GM06990 (cell line): ENCODE measurements at regions not wholly inside any gene's neighbourhood (a gene's known extent, or its start where the extent isn't known, plus 50 kb on each side); places are given as distances from the start of the nearest gene placed in this dataset.

Source experiments
- DNase-seq: peaks from one replicate; pipeline ENCODE4 v3.0.0-alpha.2; 2011; ENCODE audit not compliant: insufficient read length; ENCODE audit errors: extremely low read depth
- H3K27me3 ChIP-seq: replicated peaks from 2 replicates; pipeline ENCODE4 v1.6.0; 2011; ENCODE audit warnings: low read length; ENCODE audit not compliant: control insufficient read depth, insufficient read depth
- H3K36me3 ChIP-seq: 2 replicates; pipeline ENCODE4 v1.5.1; 2011; ENCODE audit warnings: low read length; ENCODE audit not compliant: control insufficient read depth, insufficient read depth
- H3K4me3 ChIP-seq: replicated peaks from 2 replicates; pipeline ENCODE4 v1.5.1; 2011; ENCODE audit warnings: low read depth, mild to moderate bottlenecking, control low read depth, low read length
- CTCF ChIP-seq: IDR thresholded peaks from 2 replicates; pipeline ENCODE4 v1.5.1; 2011; ENCODE audit warnings: low read length, control low read depth, mild to moderate bottlenecking, inconsistent platforms; ENCODE audit not compliant: insufficient read depth, poor library complexity, severe bottlenecking

GRCh38 chr14:37721976-37722659, 126.7 kb downstream of the TTC6 start:
- TF ChIP-seq CTCF: no peak
- H3K36me3 ChIP-seq: no peaks in the 10 kb centered on the region
- H3K27me3 ChIP-seq: no peaks in the 10 kb centered on the region
- DNase-seq: no peak
- H3K4me3 ChIP-seq: no peak overlapping the region

- H3K36me3 ChIP-seq: no peaks in the 10 kb centered on the region
These were observed 128.1 kb downstream of the TTC6 start for GRCh38 chr14:37723515-37723914.

GRCh38 chr14:37726708-37727107, 131.3 kb downstream of the TTC6 start:
- no peaks in the 10 kb centered on the region for H3K36me3 ChIP-seq
- no peak for TF ChIP-seq CTCF
- H3K27me3 ChIP-seq: no peaks in the 10 kb centered on the region
- H3K4me3 ChIP-seq: no peak overlapping the region
- no peak for DNase-seq

More at GRCh38 chr14:37723515-37723914, 128.1 kb downstream of the TTC6 start:
- Histone ChIP-seq H3K27me3 (no peaks in the 10 kb centered on the region), H3K4me3 (no peak overlapping the region)
- DNase-seq: no peak
- no peak for TF ChIP-seq CTCF

- Histone ChIP-seq H3K27me3 (no peaks in the 10 kb centered on the region), H3K36me3 (no peaks in the 10 kb centered on the region), H3K4me3 (no peak overlapping the region)
- no peak for TF ChIP-seq CTCF
- no peak for DNase-seq
These were observed 133.8 kb downstream of the TTC6 start for GRCh38 chr14:37729218-37729617.

- no peak for DNase-seq
- no peaks in the 10 kb centered on the region for H3K36me3 ChIP-seq
- TF ChIP-seq CTCF: no peak
- H3K4me3 ChIP-seq: no peak overlapping the region
- no peaks in the 10 kb centered on the region for H3K27me3 ChIP-seq
These were observed 135.7 kb downstream of the TTC6 start for GRCh38 chr14:37731094-37731493.

- H3K27me3 ChIP-seq: no peaks in the 10 kb centered on the region
- H3K4me3 ChIP-seq: no peak overlapping the region
- no peak for DNase-seq
- H3K36me3 ChIP-seq: no peaks in the 10 kb centered on the region
- no peak for TF ChIP-seq CTCF
These were observed 150.2 kb downstream of the TTC6 start for GRCh38 chr14:37745657-37746056.
